NCI-H1105 treated with DMSO at 0.1 percent for 48 hours (cell line): ENCODE measurements at regions not wholly inside any gene's neighbourhood (a gene's known extent, or its start where the extent isn't known, plus 50 kb on each side); places are given as distances from the start of the nearest gene placed in this dataset.
"Not testable (repeated sequence)": the region's sequence is repeated elsewhere in the genome, so short reads cannot be mapped to it uniquely, and the experiment has no call there.

Source experiments
- DNase-seq: peaks from one replicate; lab custom pipeline; 2025; lab: John Stamatoyannopoulos, UW

GRCh38 chr14:86363576-86363975 lies 833.6 kb downstream of the FLRT2 start:
- no peak for DNase-seq

- no peak for DNase-seq
These were observed 833.1 kb downstream of the FLRT2 start for GRCh38 chr14:86363047-86363446.

GRCh38 chr14:86357876-86358275 lies 827.9 kb downstream of the FLRT2 start:
- peak; percentile 95 for DNase-seq

GRCh38 chr14:86357119-86357518 lies 827.2 kb downstream of the FLRT2 start:
- DNase-seq: no peak

- DNase-seq: no peak
These were observed 817.0 kb downstream of the FLRT2 start for GRCh38 chr14:86346818-86347384.

- DNase-seq: no peak
These were observed 804.4 kb downstream of the FLRT2 start for GRCh38 chr14:86334355-86334754.

GRCh38 chr14:86333493-86333892 lies 803.5 kb downstream of the FLRT2 start:
- no peak for DNase-seq

- DNase-seq: no peak
These were observed 801.4 kb downstream of the FLRT2 start for GRCh38 chr14:86331341-86331740.

GRCh38 chr14:86321151-86321550 lies 791.2 kb downstream of the FLRT2 start:
- DNase-seq: no peak

- not testable (repeated sequence) for DNase-seq
These were observed 782.3 kb downstream of the FLRT2 start for GRCh38 chr14:86312154-86312665.

GRCh38 chr14:86311151-86311550 lies 781.2 kb downstream of the FLRT2 start:
- no peak for DNase-seq

GRCh38 chr14:86310611-86311010 lies 780.7 kb downstream of the FLRT2 start:
- DNase-seq: peak; percentile 32

- no peak for DNase-seq
These were observed 780.2 kb downstream of the FLRT2 start for GRCh38 chr14:86310148-86310547.

- no peak for DNase-seq
These were observed 775.1 kb downstream of the FLRT2 start for GRCh38 chr14:86305058-86305457.

- peak; percentile 56 for DNase-seq
These were observed 770.0 kb downstream of the FLRT2 start for GRCh38 chr14:86299994-86300393.

- peak; percentile 53 for DNase-seq
These were observed 766.2 kb downstream of the FLRT2 start for GRCh38 chr14:86296173-86296572.

GRCh38 chr14:86288336-86288735 lies 758.4 kb downstream of the FLRT2 start:
- DNase-seq: no peak

GRCh38 chr14:86279405-86279804 lies 749.5 kb downstream of the FLRT2 start:
- no peak for DNase-seq

- DNase-seq: no peak
These were observed 728.0 kb downstream of the FLRT2 start for GRCh38 chr14:86257973-86258372.

GRCh38 chr14:86243158-86243557 lies 713.2 kb downstream of the FLRT2 start:
- no peak for DNase-seq

- no peak for DNase-seq
These were observed 707.8 kb downstream of the FLRT2 start for GRCh38 chr14:86237733-86238132.

- no peak for DNase-seq
These were observed 691.8 kb downstream of the FLRT2 start for GRCh38 chr14:86221755-86222154.

GRCh38 chr14:86221000-86221399 lies 691.1 kb downstream of the FLRT2 start:
- DNase-seq: no peak

- no peak for DNase-seq
These were observed 687.6 kb downstream of the FLRT2 start for GRCh38 chr14:86217523-86217922.
